H9 (cell line): ENCODE measurements at regions not wholly inside any gene's neighbourhood (a gene's known extent, or its start where the extent isn't known, plus 50 kb on each side); places are given as distances from the start of the nearest gene placed in this dataset.
A peak's percentile ranks its signal among the peaks of the same experiment; 100 is the strongest.

ENCODE experiments used
- DNase-seq: peaks from one replicate; pipeline ENCODE4 v3.0.0-alpha.2; 2017
- H2AFZ ChIP-seq: one replicate; pipeline ENCODE4 v1.6.1; 2013; ENCODE audit warnings: mild to moderate bottlenecking, low read length, control low read depth, moderate library complexity
- H2AK5ac ChIP-seq: 2 replicates; pipeline ENCODE4 v1.6.1; 2013; ENCODE audit warnings: low read length, control low read depth, mixed read lengths; ENCODE audit not compliant: insufficient read length
- H2BK120ac ChIP-seq: one replicate; pipeline ENCODE4 v1.6.1; 2013; ENCODE audit warnings: low read depth, mild to moderate bottlenecking, low read length, control low read depth, inconsistent platforms; ENCODE audit not compliant: poor library complexity, severe bottlenecking
- H2BK12ac ChIP-seq: 2 replicates; pipeline ENCODE4 v1.6.1; 2013; ENCODE audit warnings: low read length, control low read depth, mixed read lengths, low read depth; ENCODE audit not compliant: insufficient read length
- H2BK15ac ChIP-seq: 2 replicates; pipeline ENCODE4 v1.6.1; 2013; ENCODE audit warnings: low read depth, low read length, control low read depth
- H2BK20ac ChIP-seq: one replicate; pipeline ENCODE4 v1.6.1; 2013; ENCODE audit warnings: low read depth, mild to moderate bottlenecking, low read length, control low read depth, inconsistent platforms; ENCODE audit not compliant: poor library complexity, severe bottlenecking
- H2BK5ac ChIP-seq: 2 replicates; pipeline ENCODE4 v1.6.1; 2013; ENCODE audit warnings: low read length, control low read depth, mixed read lengths; ENCODE audit not compliant: insufficient read length
- H3K14ac ChIP-seq: 2 replicates; pipeline ENCODE4 v1.6.1; 2013; ENCODE audit warnings: low read length, control low read depth; ENCODE audit not compliant: insufficient read depth
- H3K18ac ChIP-seq: 2 replicates; pipeline ENCODE4 v1.6.1; 2013; ENCODE audit warnings: low read depth, mild to moderate bottlenecking, mixed read lengths, low read length, control low read depth; ENCODE audit not compliant: insufficient read length
- H3K23ac ChIP-seq: 2 replicates; pipeline ENCODE4 v1.6.1; 2013; ENCODE audit warnings: low read length, control low read depth, mixed read lengths, low read depth; ENCODE audit not compliant: insufficient read length
- H3K23me2 ChIP-seq: 2 replicates; pipeline ENCODE4 v1.6.1; 2013; ENCODE audit warnings: low read depth, mild to moderate bottlenecking, mixed read lengths, low read length, control low read depth; ENCODE audit not compliant: insufficient read length, poor library complexity, severe bottlenecking
- H3K27ac ChIP-seq: 2 replicates; pipeline ENCODE4 v1.5.1; 2013; ENCODE audit warnings: low read length, control low read depth, mixed read lengths, low read depth; ENCODE audit not compliant: insufficient read length
- H3K27me3 ChIP-seq: 2 replicates; pipeline ENCODE4 v1.6.1; 2013; ENCODE audit warnings: low read length, control low read depth, inconsistent platforms; ENCODE audit not compliant: insufficient read depth
- H3K4ac ChIP-seq: 2 replicates; pipeline ENCODE4 v1.6.1; 2013; ENCODE audit warnings: low read depth, mild to moderate bottlenecking, control low read depth, inconsistent platforms, low read length, moderate library complexity
- H3K4me1 ChIP-seq: 2 replicates; pipeline ENCODE4 v1.6.1; 2013; ENCODE audit warnings: low read length, control low read depth, inconsistent platforms; ENCODE audit not compliant: insufficient read depth
- H3K4me2 ChIP-seq: 2 replicates; pipeline ENCODE4 v1.6.1; 2013; ENCODE audit warnings: low read length, control low read depth, mixed read lengths; ENCODE audit not compliant: insufficient read length, insufficient read depth
- H3K56ac ChIP-seq: 2 replicates; pipeline ENCODE4 v1.6.1; 2013; ENCODE audit warnings: low read depth, mild to moderate bottlenecking, mixed read lengths, low read length, control low read depth; ENCODE audit not compliant: insufficient read length
- H3K79me1 ChIP-seq: 2 replicates; pipeline ENCODE4 v1.6.1; 2013; ENCODE audit warnings: low read depth, mild to moderate bottlenecking, moderate library complexity, low read length, control low read depth, inconsistent platforms; ENCODE audit not compliant: insufficient read depth, poor library complexity, severe bottlenecking
- H3K79me2 ChIP-seq: 2 replicates; pipeline ENCODE4 v1.6.1; 2013; ENCODE audit warnings: low read length, control low read depth, inconsistent platforms; ENCODE audit not compliant: insufficient read depth
- H3K9ac ChIP-seq: 2 replicates; pipeline ENCODE4 v1.6.1; 2013; ENCODE audit warnings: low read length, control low read depth, mixed read lengths; ENCODE audit not compliant: insufficient read length; ENCODE audit errors: extremely low read depth
- H3K9me3 ChIP-seq: one replicate; pipeline ENCODE4 v1.6.1; 2013; ENCODE audit warnings: low read depth, low read length, inconsistent platforms; ENCODE audit not compliant: control insufficient read depth
- H3T11ph ChIP-seq: one replicate; pipeline ENCODE4 v1.6.1; 2013; ENCODE audit warnings: mild to moderate bottlenecking, low read length, control low read depth, inconsistent platforms
- H4K20me1 ChIP-seq: one replicate; pipeline ENCODE4 v1.6.1; 2013; ENCODE audit not compliant: control insufficient read depth, insufficient read length, insufficient read depth
- H4K5ac ChIP-seq: 2 replicates; pipeline ENCODE4 v1.6.1; 2013; ENCODE audit warnings: low read depth, mild to moderate bottlenecking, mixed read lengths, low read length, control low read depth; ENCODE audit not compliant: insufficient read length
- H4K8ac ChIP-seq: replicated peaks from 2 replicates; pipeline ENCODE4 v1.6.1; 2013; ENCODE audit warnings: low read length, control low read depth, mixed read lengths, low read depth; ENCODE audit not compliant: insufficient read length
- H4K91ac ChIP-seq: 2 replicates; pipeline ENCODE4 v1.6.1; 2013; ENCODE audit warnings: low read depth, mild to moderate bottlenecking, moderate library complexity, mixed read lengths, low read length, control low read depth; ENCODE audit not compliant: insufficient read length
- H3K27ac Mint-ChIP-seq, 3 experiments: 2 replicates in 2 of 3; 3 replicates in 1 of 3; pipeline ENCODE4 v1.8.0; 2020 to 2021; ENCODE audit warnings: mixed read lengths in 3 of 3, mild to moderate bottlenecking in 1 of 3, moderate library complexity in 1 of 3
- H3K27me3 Mint-ChIP-seq: 2 replicates; pipeline ENCODE4 v1.8.0; 2021; ENCODE audit warnings: low read depth, mild to moderate bottlenecking, moderate library complexity, mixed read lengths
- H3K36me3 Mint-ChIP-seq, 3 experiments: 2 replicates in 2 of 3; 3 replicates in 1 of 3; pipeline ENCODE4 v1.8.0; 2020 to 2021; ENCODE audit warnings: low read depth in 3 of 3, mixed read lengths in 3 of 3; ENCODE audit not compliant: insufficient read depth in 1 of 3
- H3K4me1 Mint-ChIP-seq, 2 experiments: 2 replicates each; pipeline ENCODE4 v1.8.0; 2020; ENCODE audit warnings: mixed read lengths in 2 of 2
- H3K4me3 Mint-ChIP-seq, 2 experiments: 2 replicates in 1 of 2; 3 replicates in 1 of 2; pipeline ENCODE4 v1.8.0; 2020 to 2021; ENCODE audit warnings: mild to moderate bottlenecking in 2 of 2, mixed read lengths in 2 of 2, moderate library complexity in 1 of 2
- H3K9me3 Mint-ChIP-seq, 2 experiments: 2 replicates in 1 of 2; 3 replicates in 1 of 2; pipeline ENCODE4 v1.8.0; 2020; ENCODE audit warnings: mild to moderate bottlenecking in 2 of 2, mixed read lengths in 2 of 2, moderate library complexity in 1 of 2
- WGBS: extraction: QIAGEN DNeasy Blood & Tissue Kit; methylation state at CpG from one replicate; pipeline ENCODE4 v1.1.7; 2013; ENCODE audit warnings: missing lambda C conversion rate, low lambda C conversion rate, mixed read lengths; ENCODE audit not compliant: insufficient read length; ENCODE audit errors: extremely low coverage; 5-methylcytosine and 5-hydroxymethylcytosine counted together
- TF ChIP-seq, protein P1 (sequence below): fragments of 200-600 bp; sonication (generic); conservative IDR thresholded peaks from 3 replicates; pipeline ENCODE4 v1.8.0; 2021; ENCODE audit warnings: antibody characterized with exemption, mild to moderate bottlenecking

DNA sequence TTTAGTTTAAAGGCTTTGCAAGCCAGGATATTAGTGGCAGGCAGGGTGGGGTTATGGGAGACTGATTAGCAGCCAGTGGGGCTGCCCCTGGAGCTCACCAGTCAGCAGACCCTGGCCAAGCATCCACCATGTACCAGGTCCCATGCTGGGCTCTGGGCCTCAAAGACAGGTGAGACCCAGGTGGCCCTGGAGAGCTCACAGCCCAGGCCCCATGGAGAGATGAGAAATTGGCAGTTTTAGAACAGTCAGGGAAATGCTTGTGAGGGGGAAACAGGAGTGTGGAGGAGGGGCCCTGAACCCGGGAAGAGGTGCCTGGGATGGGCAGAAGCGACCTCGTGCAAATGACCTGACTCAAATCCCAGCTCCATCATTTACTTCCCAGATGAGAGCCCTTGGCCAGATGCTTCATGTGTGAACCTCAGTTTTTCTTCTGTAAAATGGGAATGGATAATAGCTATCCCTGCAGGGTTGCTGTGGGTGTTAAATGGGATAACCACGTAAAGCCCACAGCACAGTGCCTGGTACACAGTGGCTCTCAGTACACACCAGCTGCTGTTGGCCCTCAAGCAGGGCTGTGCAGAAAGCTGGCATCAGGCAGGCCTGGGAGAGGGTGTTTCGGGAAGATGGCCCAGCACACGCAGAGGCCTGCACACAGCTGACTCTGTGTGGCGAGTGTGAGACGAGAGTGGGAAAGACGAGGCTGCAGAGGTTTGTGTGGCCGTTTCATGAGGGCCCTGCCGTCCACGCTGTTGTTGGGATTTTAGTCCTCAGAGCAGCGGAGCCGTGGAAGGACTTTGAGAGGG, 518.5 kb downstream of the PTPRU start:
- WGBS = no CpG with 5 or more reads among the region's 14 CpGs
- peak overlapping the region in 1 of 3 experiments; percentile 44; a peak in 1 of 7 replicates for H3K27ac Mint-ChIP-seq
- no peak overlapping the region for H4K5ac ChIP-seq

More for the DNA sequence above, 518.5 kb downstream of the PTPRU start:
- Histone ChIP-seq H2BK15ac (no peak overlapping the region), H3K79me1 (no peaks in the 10 kb centered on the region), H2BK20ac (no peak overlapping the region), H3T11ph (no peak overlapping the region), H3K4ac (no peak overlapping the region), H2BK5ac (no peak overlapping the region), H3K14ac (no peak overlapping the region), H2AFZ (no peak overlapping the region), H3K18ac (no peak overlapping the region), H4K20me1 (no peaks in the 10 kb centered on the region), H3K9me3 (no peaks in the 10 kb centered on the region), H3K56ac (no peak overlapping the region), H3K23ac (no peak overlapping the region), H4K8ac (no peak overlapping the region), H3K23me2 (no peaks in the 10 kb centered on the region), H3K27me3 (no peaks in the 10 kb centered on the region), H3K79me2 (no peaks in the 10 kb centered on the region), H3K4me2 (no peak overlapping the region), H3K27ac (no peak overlapping the region), H3K9ac (no peak overlapping the region), H3K4me1 (no peaks in the 10 kb centered on the region), H2BK120ac (no peak overlapping the region), H2AK5ac (no peak overlapping the region), H4K91ac (no peak overlapping the region), H2BK12ac (no peak overlapping the region)
- DNase-seq = peak; percentile 6
- no peaks in the 10 kb centered on the region for H3K9me3 Mint-ChIP-seq
- no peak overlapping the region; a peak in 1 of 5 replicates for H3K4me3 Mint-ChIP-seq
- peaks cover 5% of the 10 kb centered on the region for H3K27me3 Mint-ChIP-seq
- no peaks in the 10 kb centered on the region for H3K36me3 Mint-ChIP-seq
- TF ChIP-seq, protein P1, sequence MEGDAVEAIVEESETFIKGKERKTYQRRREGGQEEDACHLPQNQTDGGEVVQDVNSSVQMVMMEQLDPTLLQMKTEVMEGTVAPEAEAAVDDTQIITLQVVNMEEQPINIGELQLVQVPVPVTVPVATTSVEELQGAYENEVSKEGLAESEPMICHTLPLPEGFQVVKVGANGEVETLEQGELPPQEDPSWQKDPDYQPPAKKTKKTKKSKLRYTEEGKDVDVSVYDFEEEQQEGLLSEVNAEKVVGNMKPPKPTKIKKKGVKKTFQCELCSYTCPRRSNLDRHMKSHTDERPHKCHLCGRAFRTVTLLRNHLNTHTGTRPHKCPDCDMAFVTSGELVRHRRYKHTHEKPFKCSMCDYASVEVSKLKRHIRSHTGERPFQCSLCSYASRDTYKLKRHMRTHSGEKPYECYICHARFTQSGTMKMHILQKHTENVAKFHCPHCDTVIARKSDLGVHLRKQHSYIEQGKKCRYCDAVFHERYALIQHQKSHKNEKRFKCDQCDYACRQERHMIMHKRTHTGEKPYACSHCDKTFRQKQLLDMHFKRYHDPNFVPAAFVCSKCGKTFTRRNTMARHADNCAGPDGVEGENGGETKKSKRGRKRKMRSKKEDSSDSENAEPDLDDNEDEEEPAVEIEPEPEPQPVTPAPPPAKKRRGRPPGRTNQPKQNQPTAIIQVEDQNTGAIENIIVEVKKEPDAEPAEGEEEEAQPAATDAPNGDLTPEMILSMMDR = no peak
- no peaks in the 10 kb centered on the region; a peak in 1 of 4 replicates for H3K4me1 Mint-ChIP-seq
